NCI-H2171 (cell line): ENCODE measurements at regions not wholly inside any gene's neighbourhood (a gene's known extent, or its start where the extent isn't known, plus 50 kb on each side); places are given as distances from the start of the nearest gene placed in this dataset.

Source experiments
- DNase-seq: peaks from one replicate; lab custom pipeline; 2025; lab: John Stamatoyannopoulos, UW

- DNase-seq = no peak
Measured at GRCh38 chr7:136066304-136067143, 89.4 kb upstream of the MTPN start.

GRCh38 chr7:136064627-136065237 is 87.6 kb upstream of the MTPN start:
- DNase-seq = no peak

GRCh38 chr7:136064081-136064480 is 86.9 kb upstream of the MTPN start:
- DNase-seq = no peak

GRCh38 chr7:136063326-136063666 is 86.1 kb upstream of the MTPN start:
- no peak for DNase-seq

DNA sequence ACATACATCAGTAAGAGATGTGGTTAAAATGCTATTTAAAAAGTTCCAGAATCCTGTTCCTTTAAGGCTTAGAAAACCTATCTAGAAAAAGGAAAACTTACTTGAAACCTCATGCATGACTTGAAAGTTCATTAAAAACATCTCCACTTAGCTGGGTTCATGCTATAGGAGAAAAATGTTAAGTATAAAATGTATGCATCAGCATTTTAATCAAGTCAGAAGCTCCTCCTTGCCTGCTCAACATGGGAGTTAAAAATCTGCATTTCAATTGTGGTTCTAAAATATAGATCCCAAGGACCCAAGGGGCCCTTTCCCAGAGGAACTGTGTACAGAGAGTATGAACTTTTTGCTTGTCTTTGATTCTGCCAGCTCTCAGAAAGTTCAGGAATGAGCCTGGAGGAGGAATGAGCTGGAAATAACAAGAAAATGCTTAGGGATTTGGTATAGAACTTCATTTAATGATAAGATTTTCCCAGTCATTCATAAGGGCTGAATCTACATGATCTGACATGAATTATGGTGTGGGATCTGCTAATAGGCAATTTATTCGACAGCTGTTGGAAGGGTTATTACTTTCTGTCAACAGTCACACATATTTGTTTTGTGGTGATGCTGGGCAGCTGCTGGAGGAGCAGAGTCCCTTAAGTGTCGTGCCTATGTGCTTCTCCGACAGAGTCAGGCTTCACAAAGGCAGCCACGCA is 85.6 kb upstream of the MTPN start:
- no peak for DNase-seq

DNA sequence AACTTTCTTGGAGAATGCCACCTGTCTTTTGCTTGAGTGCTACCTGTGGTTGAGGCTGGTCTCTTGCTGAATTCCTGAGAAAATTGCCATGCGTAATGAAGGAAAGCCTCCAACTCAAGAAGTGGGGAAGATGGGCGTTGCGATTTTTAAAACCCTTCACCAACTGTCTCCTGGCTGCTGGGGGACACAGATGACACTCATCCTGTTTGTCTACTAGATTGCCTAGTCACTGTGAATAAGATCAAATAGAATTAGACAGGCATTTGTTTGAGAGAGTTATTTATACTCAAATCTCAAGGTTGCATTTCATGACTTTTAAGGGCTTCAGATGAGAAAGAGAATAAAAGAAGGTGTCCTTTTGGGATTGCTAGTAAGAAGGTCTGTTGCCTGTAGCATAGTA is 84.3 kb upstream of the MTPN start:
- DNase-seq = no peak

DNA sequence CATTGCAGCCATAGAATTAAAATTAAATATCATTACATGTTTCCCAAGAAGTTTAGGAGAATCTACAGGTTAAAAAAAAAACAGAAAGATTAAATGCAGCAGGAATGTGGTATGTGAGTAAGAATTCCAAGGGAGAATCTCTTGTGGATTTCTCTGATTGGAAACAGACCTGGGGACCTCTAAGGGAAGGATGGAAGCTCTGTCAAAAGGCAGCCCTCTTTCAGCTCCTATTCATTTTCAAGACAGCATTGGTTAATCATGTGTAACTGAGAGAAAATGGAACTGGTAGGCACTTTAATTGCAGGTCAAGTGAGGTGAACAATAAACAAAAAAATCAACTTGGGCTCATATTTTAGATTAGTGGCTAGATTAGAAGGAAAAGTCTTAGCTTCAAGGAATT is 81.4 kb upstream of the MTPN start:
- no peak for DNase-seq

DNA sequence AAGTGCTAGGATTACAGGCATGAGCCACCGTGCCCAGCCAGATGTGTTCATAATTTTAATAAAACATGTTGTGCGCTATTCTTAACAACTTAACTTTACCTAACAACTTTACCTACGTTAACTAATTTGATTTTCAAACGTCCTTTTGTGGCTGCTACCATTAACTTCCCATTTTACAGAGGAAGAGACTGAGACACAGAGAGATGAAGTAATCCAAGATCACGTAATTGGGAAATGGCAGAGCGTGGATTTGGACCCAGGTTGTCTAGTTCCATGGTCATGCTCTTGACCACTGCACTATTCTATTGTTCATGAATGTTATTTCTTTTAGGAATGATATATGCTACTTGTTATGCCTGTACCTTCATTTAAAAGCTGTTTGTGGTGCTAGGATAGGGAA is 80.3 kb upstream of the MTPN start:
- DNase-seq = no peak

DNA sequence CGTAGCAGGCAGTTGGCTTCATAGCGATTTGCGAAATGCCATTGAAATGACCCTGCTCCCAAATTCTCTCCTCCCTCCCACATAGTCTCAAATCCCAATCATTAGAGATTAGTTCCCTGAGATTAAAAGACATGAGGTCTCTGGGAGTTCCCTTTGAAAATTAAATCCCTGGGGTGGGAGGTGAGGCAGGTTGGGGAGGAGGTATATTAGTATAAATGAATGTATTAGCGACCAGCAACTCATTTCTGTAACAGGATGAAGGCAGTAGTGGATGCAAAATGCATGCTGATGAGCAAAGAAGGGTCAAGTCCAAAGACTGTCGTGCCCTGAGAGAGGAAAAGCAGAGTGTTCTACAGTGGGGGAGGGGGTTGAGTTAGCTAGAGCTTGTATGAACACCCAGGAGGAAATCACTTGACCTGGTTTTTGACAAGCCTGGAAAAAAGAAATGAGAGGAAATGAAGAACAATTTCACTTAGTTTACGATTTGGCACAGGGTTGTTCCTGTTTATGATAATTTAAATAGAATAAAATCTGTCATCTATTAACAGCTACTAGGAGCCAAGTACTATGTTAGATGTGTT is 79.6 kb upstream of the MTPN start:
- DNase-seq = no peak

DNA sequence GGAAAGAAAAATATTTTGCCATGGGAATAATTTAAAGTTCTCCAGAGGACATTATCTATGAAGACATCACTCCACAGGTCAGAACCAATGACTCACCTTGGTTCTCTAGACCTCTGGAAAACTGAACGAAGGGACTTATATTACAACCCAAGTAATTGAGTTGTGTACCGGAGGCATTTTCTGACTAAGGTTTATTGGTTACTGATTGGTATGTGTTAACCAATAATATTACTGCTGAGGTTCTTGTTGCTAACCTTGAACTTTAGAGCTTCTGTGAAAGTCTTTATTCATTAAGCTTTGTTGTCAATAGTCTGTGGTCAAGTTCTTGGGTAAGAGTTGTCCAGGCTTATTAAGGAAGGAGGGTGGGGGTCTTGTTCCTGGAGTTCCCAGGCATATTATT is 78.1 kb upstream of the MTPN start:
- no peak for DNase-seq

DNA sequence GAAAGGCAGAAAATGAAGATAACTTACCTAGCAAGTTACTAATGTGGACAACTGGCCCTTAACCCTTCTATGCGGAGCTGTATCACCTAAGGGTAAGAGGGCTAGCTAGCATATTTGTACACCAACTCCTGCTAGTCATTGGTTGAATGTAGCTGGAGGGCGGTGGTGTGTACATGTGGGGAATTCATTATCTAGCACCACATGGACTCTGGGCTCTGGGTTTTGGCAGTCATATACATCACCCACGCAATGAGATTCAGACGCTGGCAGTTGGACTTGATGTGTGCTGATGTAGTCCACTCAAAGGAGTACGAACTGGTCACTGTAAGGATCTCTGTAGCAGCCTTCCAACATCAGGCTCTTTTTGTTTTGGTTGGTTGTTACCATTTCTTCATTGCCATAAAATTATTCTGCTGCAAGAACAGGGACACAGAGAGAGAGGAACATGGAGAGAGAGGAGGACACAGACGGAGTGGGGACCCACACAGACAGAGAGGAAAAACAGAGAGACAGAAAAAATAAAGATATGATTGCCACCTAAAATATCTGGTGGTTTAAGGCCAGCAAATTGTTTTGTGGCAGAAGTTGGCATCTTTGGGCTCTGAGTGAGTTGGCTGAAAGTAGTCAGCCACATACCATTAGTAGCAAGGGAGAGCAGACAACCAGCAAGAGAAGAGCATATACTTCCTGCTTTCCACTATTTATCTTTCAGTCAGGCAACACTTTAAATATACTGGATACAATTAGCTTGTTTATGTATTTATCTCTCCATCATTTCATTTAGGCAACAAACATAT is 76.7 kb upstream of the MTPN start:
- DNase-seq = no peak

DNA sequence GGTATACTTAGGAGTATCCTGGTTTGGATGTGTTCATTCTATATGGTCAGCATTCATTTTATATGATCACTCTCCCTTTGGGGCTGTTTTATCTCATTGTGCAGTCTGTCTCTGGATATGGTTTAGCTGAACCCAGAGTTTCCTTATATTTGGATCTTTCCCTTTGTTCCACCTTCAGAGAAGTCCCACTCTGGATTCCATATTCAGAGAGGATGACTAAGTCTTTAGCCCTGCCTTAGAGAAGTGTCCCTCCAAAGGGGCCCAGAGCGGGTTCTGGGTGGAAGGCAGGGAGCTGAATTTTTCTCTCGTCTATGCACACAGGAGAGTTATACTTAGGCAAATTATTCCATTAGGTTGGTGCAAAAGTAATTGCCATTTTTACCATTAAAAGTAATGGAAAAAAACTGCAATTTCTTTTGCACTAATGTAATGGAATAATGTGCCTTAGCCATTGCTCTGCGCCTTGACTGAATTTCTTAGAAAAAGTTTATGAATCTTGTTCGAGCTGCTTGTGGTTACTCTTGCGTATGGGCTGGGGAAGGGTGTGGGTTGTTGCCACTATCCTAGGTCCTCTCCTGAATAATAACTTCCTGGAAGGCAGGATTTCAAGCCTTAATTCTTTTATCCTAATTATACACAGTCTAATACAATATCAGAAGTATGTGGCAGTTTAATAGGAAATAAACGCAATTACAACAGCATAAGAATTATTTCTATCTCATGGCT is 74.2 kb upstream of the MTPN start:
- DNase-seq = no peak

DNA sequence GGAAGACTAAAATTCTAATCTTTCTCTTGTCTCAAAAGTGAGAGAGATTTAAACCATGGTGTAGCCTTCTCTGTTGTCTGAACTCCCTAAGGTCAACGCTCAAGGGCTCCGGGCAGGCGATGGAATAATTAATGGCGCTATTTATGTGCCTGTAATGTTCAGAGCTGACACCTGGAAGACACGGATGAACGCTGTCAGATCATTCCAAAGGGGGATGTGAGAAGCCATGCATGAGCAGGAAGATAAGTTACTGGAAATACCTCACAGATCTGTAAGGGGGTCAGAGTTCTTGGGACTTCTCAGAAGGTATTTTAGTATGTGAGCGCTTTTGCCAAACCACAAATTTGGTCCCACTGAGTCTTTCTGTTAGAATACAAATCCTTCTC is 73.3 kb upstream of the MTPN start:
- no peak for DNase-seq

GRCh38 chr7:136049818-136050461 is 72.8 kb upstream of the MTPN start:
- DNase-seq = no peak

DNA sequence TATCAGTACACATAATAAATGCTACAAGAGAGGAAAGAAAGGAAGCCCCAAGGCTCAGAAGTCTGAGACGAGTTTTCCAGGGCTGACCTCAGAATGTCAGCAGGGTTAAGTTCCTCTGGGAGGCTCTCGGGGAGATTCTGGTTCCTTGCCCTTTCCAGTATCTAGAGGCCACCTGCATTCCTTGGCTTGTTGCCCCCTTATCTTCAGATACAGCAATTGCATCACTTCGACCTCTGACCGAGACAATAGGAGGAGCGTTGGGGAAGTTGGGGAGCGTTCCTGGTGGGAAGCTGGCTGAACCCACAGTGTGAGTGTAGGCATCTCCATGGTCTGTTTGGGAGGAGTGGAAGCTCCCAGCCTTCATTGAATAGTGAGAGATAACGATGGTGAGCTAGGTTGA is 72.0 kb upstream of the MTPN start:
- DNase-seq = no peak

DNA sequence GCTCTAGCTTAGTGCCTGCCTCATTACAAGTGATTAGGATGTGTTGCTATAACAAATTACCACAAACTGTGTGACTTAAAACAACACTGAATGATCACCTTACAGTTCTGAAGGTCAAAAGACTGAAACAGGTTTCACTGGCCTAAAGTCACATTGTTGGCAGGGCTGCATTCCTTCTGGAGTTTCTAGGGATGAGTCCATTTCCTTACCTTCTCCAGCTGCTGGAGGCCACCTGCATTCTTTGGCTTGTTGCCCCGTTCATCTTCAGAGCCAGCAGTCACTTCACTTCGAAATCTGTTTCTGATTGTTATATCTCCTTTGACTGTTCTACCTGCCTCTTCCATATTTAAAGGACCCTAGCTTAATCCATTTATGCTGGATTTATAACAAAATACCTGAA is 69.4 kb upstream of the MTPN start:
- no peak for DNase-seq

DNA sequence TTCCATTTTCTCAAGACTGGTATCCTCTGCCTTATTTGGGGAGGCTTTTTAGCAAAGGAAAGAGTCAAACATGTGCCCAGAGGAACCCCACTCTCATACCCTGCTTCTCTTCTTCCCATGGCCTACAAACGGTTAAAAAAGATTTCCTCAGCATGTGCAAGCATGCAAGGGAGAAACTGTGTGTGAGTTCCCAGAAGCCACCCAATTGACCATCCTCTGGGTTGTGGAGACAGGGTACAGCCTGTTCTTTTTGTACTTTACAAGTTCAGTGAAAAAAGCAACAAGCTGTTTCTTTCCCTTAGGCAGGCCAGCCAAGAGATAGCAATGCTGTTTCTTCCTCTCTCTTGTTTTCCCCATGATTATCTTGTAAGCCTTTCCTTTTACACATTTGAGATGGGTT is 68.8 kb upstream of the MTPN start:
- no peak for DNase-seq

DNA sequence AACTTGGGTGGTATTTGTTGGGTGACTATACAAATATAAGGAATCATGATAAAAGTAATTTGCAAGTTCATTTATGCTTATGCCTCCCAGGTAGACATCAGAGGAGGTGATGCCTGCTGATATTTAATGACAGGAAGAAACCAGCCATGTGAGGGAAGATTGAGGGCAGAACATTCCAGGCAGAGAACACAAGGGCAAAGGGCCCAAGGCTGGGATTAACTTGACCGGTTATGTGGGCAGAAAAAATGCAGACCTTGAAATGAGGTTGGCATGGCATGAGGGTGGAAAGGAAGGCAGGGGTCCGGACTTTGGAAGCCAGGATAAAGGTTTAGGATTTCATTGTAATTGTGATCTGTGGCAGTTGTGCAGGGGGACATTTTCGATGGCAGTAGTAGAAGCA is 68.0 kb upstream of the MTPN start:
- DNase-seq = no peak

DNA sequence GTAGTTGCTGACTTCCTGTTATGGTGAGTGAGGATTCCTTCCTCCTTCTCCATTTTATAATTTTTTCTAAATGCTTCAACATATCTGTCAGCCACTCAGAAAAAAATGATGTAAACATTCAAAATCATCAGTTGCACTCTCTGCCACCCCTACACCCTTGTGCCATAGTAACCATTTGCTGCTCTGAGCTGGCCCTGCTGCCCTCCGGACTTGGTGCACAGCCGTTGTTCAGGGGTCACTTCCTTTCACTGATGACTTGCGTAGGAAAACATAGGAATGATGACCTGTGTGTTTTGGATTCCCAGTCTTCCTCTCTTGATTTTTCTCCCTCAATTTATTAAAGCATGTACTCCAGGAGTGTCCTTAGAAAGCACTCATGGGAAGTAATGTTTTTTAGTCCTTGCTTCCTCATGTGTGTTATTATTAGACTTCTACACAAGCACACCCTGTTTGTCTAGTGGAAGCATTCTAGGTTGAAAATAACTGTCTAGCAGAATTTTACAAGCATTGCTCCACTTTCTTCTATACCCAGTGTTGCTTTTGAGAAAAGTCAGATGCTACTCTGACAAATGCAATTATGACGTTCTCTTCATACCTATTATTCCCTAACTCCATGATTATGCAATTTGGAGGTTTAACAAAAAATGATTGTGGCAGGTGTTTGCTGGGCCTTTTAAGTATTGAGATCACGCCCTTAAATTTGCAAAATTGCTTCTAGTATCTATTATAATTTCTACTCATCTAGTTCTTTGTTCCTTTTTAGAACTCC is 62.6 kb upstream of the MTPN start:
- DNase-seq = no peak

DNA sequence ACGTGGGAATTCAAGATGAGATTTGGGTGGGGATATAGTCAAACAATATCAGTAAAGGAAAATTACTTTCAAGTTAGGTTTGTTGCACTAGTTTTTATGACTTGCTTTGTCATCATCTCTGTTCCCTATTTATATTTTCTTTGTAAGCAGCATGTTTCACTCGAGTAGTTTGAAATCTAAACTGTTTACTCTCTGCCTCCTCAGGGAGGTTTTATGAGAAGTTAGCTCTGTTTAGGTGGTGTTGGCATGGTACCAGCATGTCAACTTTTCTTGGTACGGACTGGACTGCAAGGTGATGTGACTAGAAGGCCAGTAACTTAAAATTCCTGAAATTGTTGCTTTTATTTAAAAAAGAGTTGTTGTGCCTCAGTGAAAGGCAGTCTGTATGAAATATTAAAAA is 59.2 kb upstream of the MTPN start:
- no peak for DNase-seq
